Endometrium (tissue), 2 donors: ENCODE measurements at regions not wholly inside any gene's neighbourhood (a gene's known extent, or its start where the extent isn't known, plus 50 kb on each side); places are given as distances from the start of the nearest gene placed in this dataset.
A peak's percentile ranks its signal among the peaks of the same experiment; 100 is the strongest.

Experiments used
- FAIRE-seq: peaks from 2 replicates; lab custom pipeline; 2012; peaks lifted over from hg19 to GRCh38; lab: Jason Lieb, UNC
- donor health status: control.
- donor health status: control.

- no peak for FAIRE-seq
Observed at GRCh38 chr3:6785726-6786125, 75.2 kb upstream of the GRM7 start.

GRCh38 chr3:6791161-6791560, 69.8 kb upstream of the GRM7 start:
- FAIRE-seq, result peak; percentile 51

GRCh38 chr3:6799264-6799915, 61.5 kb upstream of the GRM7 start:
- no peak for FAIRE-seq

- FAIRE-seq, result no peak
Observed at GRCh38 chr3:6803619-6804018, 57.3 kb upstream of the GRM7 start.

- FAIRE-seq, result no peak
Observed at GRCh38 chr3:6805236-6805635, 55.7 kb upstream of the GRM7 start.

GRCh38 chr3:6806991-6807390, 53.9 kb upstream of the GRM7 start:
- FAIRE-seq, result no peak

GRCh38 chr3:6807967-6808588, 52.8 kb upstream of the GRM7 start:
- FAIRE-seq, result no peak

GRCh38 chr3:6809349-6809748, 51.6 kb upstream of the GRM7 start:
- no peak for FAIRE-seq
